ENCODE measurements at regions not wholly inside any gene's neighbourhood (a gene's known extent, or its start where the extent isn't known, plus 50 kb on each side); places are given as distances from the start of the nearest gene placed in this dataset.

DNA sequence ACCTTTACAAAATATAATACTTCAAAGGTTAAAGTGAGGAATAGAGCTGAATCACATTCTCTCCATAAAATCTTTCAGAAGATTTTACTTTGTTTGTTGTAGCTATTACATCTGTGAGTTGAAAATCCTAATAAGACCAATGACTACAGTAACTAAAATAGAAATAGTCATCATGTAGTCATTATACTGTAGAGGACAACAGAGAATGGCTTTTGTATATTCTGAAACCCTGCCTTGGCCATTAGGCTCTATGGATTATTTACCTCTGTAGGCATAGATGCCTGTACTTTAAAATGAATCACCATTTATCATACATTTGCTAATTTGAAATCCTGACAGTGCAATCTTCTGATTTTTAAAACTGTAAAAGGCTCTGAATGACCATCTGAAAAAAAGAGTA is 923.0 kb downstream of the REEP3 start:
- H3K4me1 ChIP-seq, result no peaks in the 10 kb centered on the region
- H3K4me3 ChIP-seq, result no peak overlapping the region
- no peak overlapping the region for H3K27ac ChIP-seq
- no peak for ATAC-seq
- TF ChIP-seq POLR2A (IDR thresholded peaks at IDR 0.05) (no peak), CTCF (IDR thresholded peaks at IDR 0.05) (no peak)
- intact Hi-C loops (cut with DNase I), result no loop called here
- no peaks in the 10 kb centered on the region for H3K36me3 ChIP-seq (replicated peaks in 1 of 2; ENCODE audit: insufficient read depth in 1 of 2, low read depth in 2 of 2)
- H3K9me3 ChIP-seq, result no peaks in the 10 kb centered on the region
- no peaks in the 10 kb centered on the region for H3K27me3 ChIP-seq
- DNase-seq, result no peak

DNA sequence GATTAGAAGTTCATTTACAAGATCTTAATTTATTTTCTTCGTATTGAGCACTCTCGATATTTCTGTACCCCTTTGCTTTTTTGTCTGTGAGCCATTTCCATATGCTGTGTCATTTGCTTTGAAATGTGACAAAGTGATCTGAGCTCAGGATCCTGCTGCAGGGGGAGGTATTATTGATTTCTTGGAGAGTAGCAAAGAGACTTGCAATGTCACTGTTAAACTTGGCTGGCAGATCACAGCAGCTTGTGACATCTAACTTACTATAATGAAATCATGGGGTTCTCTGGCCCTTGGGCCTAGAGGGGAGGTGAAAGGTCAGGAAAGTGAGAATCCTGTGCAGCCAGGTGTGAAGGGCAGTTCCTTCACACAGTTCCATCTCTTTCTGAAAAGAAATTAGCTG is 923.4 kb downstream of the REEP3 start:
- no peak for DNase-seq
- 79% methylated on average over 2 of the region's 2 CpGs for WGBS, 2 donors
- Histone ChIP-seq H3K27me3 (no peaks in the 10 kb centered on the region), H3K27ac (no peak overlapping the region), H3K36me3 (replicated peaks in 1 of 2; ENCODE audit: insufficient read depth in 1 of 2, low read depth in 2 of 2) (no peaks in the 10 kb centered on the region), H3K4me1 (no peaks in the 10 kb centered on the region), H3K9me3 (no peaks in the 10 kb centered on the region), H3K4me3 (no peak overlapping the region)
- intact Hi-C loops (cut with DNase I), result no loop called here
- TF ChIP-seq CTCF (IDR thresholded peaks at IDR 0.05), result no peak
- TF ChIP-seq POLR2A (IDR thresholded peaks at IDR 0.05), result no peak
- no peak for ATAC-seq

- no peaks in the 10 kb centered on the region for H3K4me1 ChIP-seq
- no peak overlapping the region for H3K27ac ChIP-seq
- H3K27me3 ChIP-seq, result no peaks in the 10 kb centered on the region
- TF ChIP-seq CTCF (IDR thresholded peaks at IDR 0.05) (no peak), POLR2A (IDR thresholded peaks at IDR 0.05) (no peak)
- no peak overlapping the region for H3K4me3 ChIP-seq
- DNase-seq (no peak), ATAC-seq (no peak)
- no peaks in the 10 kb centered on the region for H3K36me3 ChIP-seq (replicated peaks in 1 of 2; ENCODE audit: insufficient read depth in 1 of 2, low read depth in 2 of 2)
- intact Hi-C loops (cut with DNase I), result no loop called here
- no peaks in the 10 kb centered on the region for H3K9me3 ChIP-seq
Measured at GRCh38 chr10:64449603-64450002, 928.4 kb downstream of the REEP3 start.

GRCh38 chr10:64450312-64450711 is 929.1 kb downstream of the REEP3 start:
- WGBS, 2 donors, result 72 to 91% methylated on average over 1 of the region's 1 CpG
- no peak for ATAC-seq

More at GRCh38 chr10:64450312-64450711, 929.1 kb downstream of the REEP3 start:
- Histone ChIP-seq H3K4me1 (no peaks in the 10 kb centered on the region), H3K27ac (no peak overlapping the region), H3K9me3 (no peaks in the 10 kb centered on the region), H3K4me3 (no peak overlapping the region), H3K27me3 (no peaks in the 10 kb centered on the region), H3K36me3 (replicated peaks in 1 of 2; ENCODE audit: insufficient read depth in 1 of 2, low read depth in 2 of 2) (no peaks in the 10 kb centered on the region)
- intact Hi-C loops (cut with DNase I), result no loop called here
- TF ChIP-seq POLR2A (IDR thresholded peaks at IDR 0.05) (no peak), CTCF (IDR thresholded peaks at IDR 0.05) (no peak)
- DNase-seq, result no peak

Measured in body of pancreas (tissue), 4 donors.